AG08396 (cell line): ENCODE measurements at regions not wholly inside any gene's neighbourhood (a gene's known extent, or its start where the extent isn't known, plus 50 kb on each side); places are given as distances from the start of the nearest gene placed in this dataset.

Experiments used
- DNase-seq: peaks from one replicate; pipeline ENCODE4 v3.0.0; 2012; ENCODE audit warnings: low spot score, mixed read lengths

GRCh38 chr6:113464960-113465359 lies 392.2 kb upstream of the MARCKS start:
- peak; percentile 28 for DNase-seq

GRCh38 chr6:113466526-113466925 lies 390.6 kb upstream of the MARCKS start:
- no peak for DNase-seq

- DNase-seq, result no peak
These were observed 381.8 kb upstream of the MARCKS start for GRCh38 chr6:113475392-113475791.

GRCh38 chr6:113476937-113477839 lies 380.0 kb upstream of the MARCKS start:
- no peak for DNase-seq

GRCh38 chr6:113480616-113481015 lies 376.5 kb upstream of the MARCKS start:
- no peak for DNase-seq

- DNase-seq, result no peak
These were observed 375.7 kb upstream of the MARCKS start for GRCh38 chr6:113481458-113481857.

- DNase-seq, result no peak
These were observed 375.2 kb upstream of the MARCKS start for GRCh38 chr6:113481910-113482309.

- DNase-seq, result no peak
These were observed 374.4 kb upstream of the MARCKS start for GRCh38 chr6:113482771-113483170.

- DNase-seq, result no peak
These were observed 370.9 kb upstream of the MARCKS start for GRCh38 chr6:113486199-113486598.

GRCh38 chr6:113487489-113488058 lies 369.6 kb upstream of the MARCKS start:
- DNase-seq, result no peak

- DNase-seq, result no peak
These were observed 369.1 kb upstream of the MARCKS start for GRCh38 chr6:113488061-113488460.

- DNase-seq, result no peak
These were observed 368.1 kb upstream of the MARCKS start for GRCh38 chr6:113488812-113489685.

GRCh38 chr6:113489952-113490746 lies 367.0 kb upstream of the MARCKS start:
- DNase-seq, result no peak

- DNase-seq, result no peak
These were observed 365.8 kb upstream of the MARCKS start for GRCh38 chr6:113491376-113491775.

GRCh38 chr6:113493991-113494390 lies 363.2 kb upstream of the MARCKS start:
- DNase-seq, result no peak

- peak; percentile 41 for DNase-seq
These were observed 361.6 kb upstream of the MARCKS start for GRCh38 chr6:113495521-113495920.

- DNase-seq, result no peak
These were observed 361.0 kb upstream of the MARCKS start for GRCh38 chr6:113496166-113496565.

- no peak for DNase-seq
These were observed 356.9 kb upstream of the MARCKS start for GRCh38 chr6:113500221-113500620.

GRCh38 chr6:113505084-113505699 lies 352.0 kb upstream of the MARCKS start:
- DNase-seq, result no peak

GRCh38 chr6:113508249-113508648 lies 348.9 kb upstream of the MARCKS start:
- DNase-seq, result no peak

GRCh38 chr6:113511100-113511499 lies 346.0 kb upstream of the MARCKS start:
- DNase-seq, result no peak
